Glutamatergic neuron (in vitro differentiated cells): ENCODE measurements at regions not wholly inside any gene's neighbourhood (a gene's known extent, or its start where the extent isn't known, plus 50 kb on each side); places are given as distances from the start of the nearest gene placed in this dataset.
"Not testable (repeated sequence)": the region's sequence is repeated elsewhere in the genome, so short reads cannot be mapped to it uniquely, and the experiment has no call there.

Source experiments
- DNase-seq: peaks from one replicate; pipeline ENCODE4 v3.0.0; 2022
- H3K27ac Mint-ChIP-seq: one replicate; pipeline ENCODE4 v1.8.0; 2020; ENCODE audit warnings: mild to moderate bottlenecking, mixed read lengths, inconsistent platforms; ENCODE audit not compliant: unreplicated experiment
- H3K27me3 Mint-ChIP-seq: one replicate; pipeline ENCODE4 v1.8.0; 2020; ENCODE audit warnings: mild to moderate bottlenecking, moderate library complexity, mixed read lengths, inconsistent platforms; ENCODE audit not compliant: unreplicated experiment
- H3K36me3 Mint-ChIP-seq: one replicate; pipeline ENCODE4 v1.8.0; 2020; ENCODE audit warnings: mild to moderate bottlenecking, mixed read lengths, inconsistent platforms; ENCODE audit not compliant: unreplicated experiment
- H3K4me1 Mint-ChIP-seq: one replicate; pipeline ENCODE4 v1.8.0; 2020; ENCODE audit warnings: mild to moderate bottlenecking, low read depth, mixed read lengths, inconsistent platforms; ENCODE audit not compliant: unreplicated experiment
- H3K4me3 Mint-ChIP-seq: one replicate; pipeline ENCODE4 v1.8.0; 2020; ENCODE audit warnings: mild to moderate bottlenecking, mixed read lengths, inconsistent platforms; ENCODE audit not compliant: unreplicated experiment
- H3K9me3 Mint-ChIP-seq: one replicate; pipeline ENCODE4 v1.8.0; 2020; ENCODE audit warnings: mild to moderate bottlenecking, moderate library complexity, mixed read lengths, inconsistent platforms; ENCODE audit not compliant: unreplicated experiment
- TF ChIP-seq, protein P1 (sequence below): fragments of 200-600 bp; sonication (generic); IDR thresholded peaks from one replicate; pipeline ENCODE4 v1.5.0; 2021; ENCODE audit not compliant: partially characterized antibody, unreplicated experiment

DNA sequence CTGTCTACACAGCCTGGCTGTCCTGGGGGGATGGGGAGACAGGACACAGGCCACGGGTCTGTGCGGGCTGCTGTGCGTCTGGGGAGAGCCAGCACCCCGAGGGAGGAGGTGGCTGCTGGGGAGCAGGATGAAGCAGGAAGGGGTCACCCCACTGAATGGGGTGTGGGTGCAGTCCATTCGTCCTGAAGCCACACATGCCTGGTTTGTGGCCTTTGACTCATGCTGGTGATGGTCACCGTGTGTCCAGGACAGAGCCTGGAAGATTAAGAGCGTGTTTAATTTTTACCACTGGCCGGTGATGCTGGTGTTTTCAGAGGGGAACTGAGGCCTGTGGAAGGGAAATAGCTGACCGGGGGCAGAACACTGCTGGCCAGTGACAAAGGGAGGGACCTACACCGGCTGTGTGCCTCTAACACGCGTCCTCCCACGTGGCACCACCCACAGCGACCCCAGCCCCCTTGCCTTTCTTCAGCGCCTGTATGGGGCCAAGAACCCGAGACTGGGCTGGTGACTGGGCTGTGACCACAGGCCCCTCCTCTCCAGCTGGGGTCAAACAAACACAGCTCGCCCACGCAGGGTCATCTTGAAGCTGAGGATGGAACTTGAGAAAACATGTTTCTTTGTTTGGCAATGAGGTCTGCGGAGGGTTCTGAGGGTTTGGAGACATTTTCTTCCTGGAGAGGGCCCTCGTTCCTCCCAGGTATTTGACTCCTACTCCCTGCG, 99.5 kb upstream of the LRPAP1 start:
- not testable (repeated sequence) for DNase-seq, H3K27ac Mint-ChIP-seq

DNA sequence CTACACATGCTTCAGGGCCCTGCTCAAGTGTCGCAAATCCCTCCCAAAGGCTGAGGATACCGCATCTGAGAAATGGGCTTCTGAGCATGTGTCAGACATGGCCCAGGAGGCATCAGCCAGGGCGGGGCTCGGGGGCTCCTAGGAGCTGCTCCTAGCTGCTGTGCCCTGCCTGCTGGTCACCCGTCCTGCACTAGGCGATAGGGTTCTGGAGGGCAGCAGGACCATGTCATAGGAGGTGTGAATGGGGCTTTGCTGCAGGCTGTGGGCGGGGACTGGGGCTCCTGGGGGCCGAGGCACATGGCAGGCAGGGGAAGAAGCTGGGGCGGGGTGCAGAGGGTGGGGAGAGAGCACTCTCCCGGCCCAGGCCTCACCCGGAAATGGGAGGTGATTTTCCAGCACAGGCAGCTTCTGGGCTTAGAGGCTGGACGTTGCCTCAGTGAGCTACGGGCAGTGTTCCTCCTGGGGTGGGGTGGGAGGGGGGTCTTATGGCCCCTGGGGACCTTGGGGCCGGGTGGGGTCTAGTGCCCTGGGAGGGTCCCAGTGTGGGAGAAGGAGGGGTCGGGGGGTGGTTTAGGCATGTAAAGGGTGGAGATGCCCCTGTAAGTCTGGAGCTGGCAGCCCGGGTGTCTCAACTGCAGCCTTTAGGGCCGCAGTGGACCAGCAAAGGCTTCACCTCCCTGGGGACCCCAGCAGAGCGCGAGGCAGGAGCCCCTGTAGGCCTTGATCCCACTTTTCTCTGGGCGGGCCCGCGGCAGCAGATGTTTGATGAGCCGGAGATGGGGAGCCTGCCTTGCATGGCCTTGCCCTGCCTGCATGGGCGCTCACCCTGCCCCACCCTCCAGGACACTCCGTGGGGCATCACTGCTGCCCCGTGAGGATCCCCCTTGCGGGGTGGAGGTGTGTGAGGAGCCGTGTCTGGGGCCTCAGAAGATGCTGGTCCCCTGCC, 98.6 kb upstream of the LRPAP1 start:
- H3K27ac Mint-ChIP-seq: no peak overlapping the region
- TF ChIP-seq, protein P1, sequence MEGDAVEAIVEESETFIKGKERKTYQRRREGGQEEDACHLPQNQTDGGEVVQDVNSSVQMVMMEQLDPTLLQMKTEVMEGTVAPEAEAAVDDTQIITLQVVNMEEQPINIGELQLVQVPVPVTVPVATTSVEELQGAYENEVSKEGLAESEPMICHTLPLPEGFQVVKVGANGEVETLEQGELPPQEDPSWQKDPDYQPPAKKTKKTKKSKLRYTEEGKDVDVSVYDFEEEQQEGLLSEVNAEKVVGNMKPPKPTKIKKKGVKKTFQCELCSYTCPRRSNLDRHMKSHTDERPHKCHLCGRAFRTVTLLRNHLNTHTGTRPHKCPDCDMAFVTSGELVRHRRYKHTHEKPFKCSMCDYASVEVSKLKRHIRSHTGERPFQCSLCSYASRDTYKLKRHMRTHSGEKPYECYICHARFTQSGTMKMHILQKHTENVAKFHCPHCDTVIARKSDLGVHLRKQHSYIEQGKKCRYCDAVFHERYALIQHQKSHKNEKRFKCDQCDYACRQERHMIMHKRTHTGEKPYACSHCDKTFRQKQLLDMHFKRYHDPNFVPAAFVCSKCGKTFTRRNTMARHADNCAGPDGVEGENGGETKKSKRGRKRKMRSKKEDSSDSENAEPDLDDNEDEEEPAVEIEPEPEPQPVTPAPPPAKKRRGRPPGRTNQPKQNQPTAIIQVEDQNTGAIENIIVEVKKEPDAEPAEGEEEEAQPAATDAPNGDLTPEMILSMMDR: no peak

More for the DNA sequence above, 99.5 kb upstream of the LRPAP1 start:
- not testable (repeated sequence) for H3K9me3 Mint-ChIP-seq, H3K4me1 Mint-ChIP-seq, H3K36me3 Mint-ChIP-seq, H3K27me3 Mint-ChIP-seq, H3K4me3 Mint-ChIP-seq

GRCh38 chr4:3630136-3630597, 97.9 kb upstream of the LRPAP1 start:
- Mint-ChIP-seq H3K27me3 (peaks cover 6% of the 10 kb centered on the region), H3K9me3 (peaks cover 8% of the 10 kb centered on the region), H3K36me3 (no peaks in the 10 kb centered on the region), H3K4me3 (no peak overlapping the region), H3K27ac (no peak overlapping the region), H3K4me1 (peaks cover 2% of the 10 kb centered on the region)
- DNase-seq: no peak
- TF ChIP-seq, protein P1: no peak

More for the DNA sequence above, 98.6 kb upstream of the LRPAP1 start:
- Mint-ChIP-seq H3K9me3 (peaks cover 7% of the 10 kb centered on the region), H3K4me3 (no peak overlapping the region), H3K27me3 (peaks cover 4% of the 10 kb centered on the region), H3K4me1 (no peaks in the 10 kb centered on the region), H3K36me3 (no peaks in the 10 kb centered on the region)
- no peak for DNase-seq

DNA sequence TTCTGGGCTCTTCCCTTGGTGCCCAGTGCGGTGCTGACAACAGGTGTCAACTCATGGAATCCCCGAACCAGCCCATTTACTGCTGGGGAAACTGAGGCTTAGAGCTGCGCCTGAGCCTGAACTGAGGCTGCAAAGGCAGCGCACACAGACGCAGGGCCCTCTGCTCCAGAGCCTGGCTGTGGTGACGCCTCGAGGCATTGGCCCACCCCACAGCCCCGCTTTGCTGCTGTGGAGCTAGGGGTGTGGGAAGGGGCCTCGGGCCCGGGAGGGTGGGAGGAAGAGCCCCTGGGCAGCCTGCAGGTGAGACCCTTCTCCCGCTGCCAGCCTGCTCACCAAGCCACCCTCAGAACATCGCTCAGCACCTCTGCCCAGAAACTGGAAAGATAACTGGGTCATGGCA, 97.4 kb upstream of the LRPAP1 start:
- peaks cover 2% of the 10 kb centered on the region for H3K4me1 Mint-ChIP-seq
- H3K27ac Mint-ChIP-seq: no peak overlapping the region
- H3K4me3 Mint-ChIP-seq: no peak overlapping the region
- peaks cover 6% of the 10 kb centered on the region for H3K27me3 Mint-ChIP-seq
- H3K9me3 Mint-ChIP-seq: peaks cover 6% of the 10 kb centered on the region
- TF ChIP-seq, protein P1: no peak
- DNase-seq: no peak
- H3K36me3 Mint-ChIP-seq: no peaks in the 10 kb centered on the region

DNA sequence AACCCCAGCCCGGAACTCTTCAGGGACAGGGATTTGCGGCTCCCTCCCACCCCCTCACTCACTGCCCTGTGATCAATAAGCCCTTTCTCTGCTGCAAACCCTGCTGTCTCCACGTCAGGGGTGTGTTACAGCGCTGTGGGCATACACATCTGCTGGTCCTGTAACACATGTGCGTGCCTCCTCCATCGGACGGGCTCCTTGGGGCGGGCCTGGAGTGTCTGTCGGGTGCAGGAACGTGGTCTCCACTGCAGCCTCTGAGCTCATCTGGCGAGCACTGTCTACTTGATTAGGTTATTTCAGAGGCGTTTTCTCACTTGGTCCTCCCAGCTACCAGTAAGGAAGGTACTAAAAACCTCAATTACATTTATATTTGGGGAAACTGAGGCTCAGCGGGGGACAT, 97.0 kb upstream of the LRPAP1 start:
- not testable (repeated sequence) for H3K27me3 Mint-ChIP-seq, DNase-seq, H3K36me3 Mint-ChIP-seq, H3K9me3 Mint-ChIP-seq, H3K27ac Mint-ChIP-seq, H3K4me1 Mint-ChIP-seq, H3K4me3 Mint-ChIP-seq

DNA sequence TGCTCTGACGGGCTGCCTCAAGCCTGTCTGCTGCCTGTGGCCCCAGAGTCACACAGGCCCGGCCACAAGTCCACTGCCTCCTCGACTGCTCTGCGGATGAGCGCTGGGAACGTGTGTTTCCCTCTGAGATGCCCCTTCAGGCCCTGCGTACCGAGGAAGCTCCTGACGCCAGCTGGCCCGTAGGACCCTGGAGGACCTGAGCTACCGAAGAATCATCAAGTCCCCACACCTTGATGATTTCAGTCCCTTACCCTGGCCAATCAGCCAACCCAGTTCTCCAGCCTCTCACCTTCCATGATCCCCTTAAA, 96.6 kb upstream of the LRPAP1 start:
- peaks cover 2% of the 10 kb centered on the region for H3K4me1 Mint-ChIP-seq
- H3K4me3 Mint-ChIP-seq: no peak overlapping the region
- TF ChIP-seq, protein P1: no peak
- H3K27ac Mint-ChIP-seq: no peak overlapping the region
- peaks cover 6% of the 10 kb centered on the region for H3K9me3 Mint-ChIP-seq
- no peak for DNase-seq
- H3K27me3 Mint-ChIP-seq: peaks cover 6% of the 10 kb centered on the region
- H3K36me3 Mint-ChIP-seq: no peaks in the 10 kb centered on the region

DNA sequence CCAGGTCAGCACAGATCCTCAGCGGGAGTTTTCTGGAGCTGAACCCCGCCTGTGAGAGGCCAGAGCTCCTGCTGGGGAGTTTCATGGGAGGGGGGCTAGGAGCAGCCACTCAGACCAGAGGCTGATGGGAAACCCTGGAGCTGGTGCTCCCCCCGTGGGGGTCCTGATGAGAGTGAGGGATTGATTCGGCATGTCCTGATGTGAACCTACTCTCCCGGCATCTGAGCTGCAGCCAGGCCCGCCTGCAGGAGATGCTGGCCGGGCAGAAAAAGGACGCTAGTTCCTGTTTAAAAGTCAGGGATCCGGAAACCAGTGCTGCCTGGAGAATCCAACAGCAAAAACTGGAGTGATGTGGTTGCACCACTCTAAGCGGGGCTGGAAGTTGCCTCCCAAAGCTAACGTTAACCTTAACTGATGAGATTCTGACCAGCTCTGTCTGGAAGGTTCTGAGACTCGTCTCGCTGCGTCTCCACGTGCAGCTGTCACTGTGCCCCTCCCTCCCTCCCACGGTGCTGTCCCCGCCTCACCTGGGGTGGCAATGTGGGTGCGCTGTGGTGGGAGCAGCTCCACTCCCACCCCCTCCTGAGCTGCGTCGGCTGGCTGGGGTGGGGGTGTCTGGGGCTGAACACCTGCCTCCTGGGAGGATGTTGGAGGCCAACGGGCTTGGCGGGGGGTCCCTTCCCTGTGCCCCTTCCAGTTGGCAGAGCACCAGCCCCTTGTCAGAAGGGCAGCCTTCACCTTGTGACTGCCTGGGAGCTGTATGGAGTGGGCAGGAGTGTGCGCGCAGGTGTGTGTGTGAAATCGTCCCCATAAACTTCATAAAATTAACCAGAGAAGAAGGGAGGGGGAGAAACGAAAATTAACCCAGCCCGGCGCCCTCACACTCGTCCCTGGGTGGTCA, 96.0 kb upstream of the LRPAP1 start:
- H3K36me3 Mint-ChIP-seq, DNase-seq, H3K9me3 Mint-ChIP-seq, H3K4me1 Mint-ChIP-seq, H3K4me3 Mint-ChIP-seq, H3K27ac Mint-ChIP-seq, H3K27me3 Mint-ChIP-seq: not testable (repeated sequence)
